Colonic mucosa (tissue), 4 donors: ENCODE measurements at regions not wholly inside any gene's neighbourhood (a gene's known extent, or its start where the extent isn't known, plus 50 kb on each side); places are given as distances from the start of the nearest gene placed in this dataset.

Experiments used
- DNase-seq: peaks from one replicate; pipeline ENCODE4 v3.0.0-alpha.2; 2020
- H3K27ac ChIP-seq: fragments of 200-600 bp; one replicate; pipeline ENCODE4 v1.8.0; 2021
- H3K27me3 ChIP-seq: fragments of 200-600 bp; one replicate; pipeline ENCODE4 v1.8.0; 2021
- H3K36me3 ChIP-seq: fragments of 200-600 bp; one replicate; pipeline ENCODE4 v1.8.0; 2021
- H3K4me1 ChIP-seq: fragments of 200-600 bp; one replicate; pipeline ENCODE4 v1.8.0; 2021; ENCODE audit warnings: mild to moderate bottlenecking
- H3K4me3 ChIP-seq: fragments of 200-600 bp; one replicate; pipeline ENCODE4 v1.8.0; 2021
- H3K9ac ChIP-seq, 2 donors: one replicate each; pipeline ENCODE4 v1.7.0; 2013; ENCODE audit warnings: control low read depth in 2 of 2, low read depth in 2 of 2, low read length in 2 of 2
- H3K9me3 ChIP-seq: fragments of 200-600 bp; one replicate; pipeline ENCODE4 v1.8.0; 2021
- CTCF ChIP-seq: fragments of 200-600 bp; IDR thresholded peaks from one replicate; pipeline ENCODE4 v1.8.0; 2022; ENCODE audit warnings: antibody characterized with exemption, mild to moderate bottlenecking
- intact Hi-C: fragments of 100-400 bp; cut with DNase I; formaldehyde crosslinking; loops from one replicate; pipeline ENCODE4 v1.14.1; 2022
- donor health status: healthy.
- donor health status: DM: no; HTN: no; CAD: no.
- donor health status: DM: no; HTN: no; CAD: no.

GRCh38 chr2:52369178-52369577 lies 1337.2 kb upstream of the NRXN1 start:
- intact Hi-C loops, result no loop called here
- no peak overlapping the region for H3K9ac ChIP-seq
- H3K4me1 ChIP-seq, result no peaks in the 10 kb centered on the region
- TF ChIP-seq CTCF, result no peak
- no peak overlapping the region for H3K4me3 ChIP-seq
- no peaks in the 10 kb centered on the region for H3K9me3 ChIP-seq
- H3K27me3 ChIP-seq, result no peaks in the 10 kb centered on the region
- no peak for DNase-seq
- no peaks in the 10 kb centered on the region for H3K36me3 ChIP-seq
- no peak overlapping the region for H3K27ac ChIP-seq

GRCh38 chr2:52368141-52368540 lies 1336.2 kb upstream of the NRXN1 start:
- Histone ChIP-seq H3K36me3 (no peaks in the 10 kb centered on the region), H3K4me1 (no peaks in the 10 kb centered on the region), H3K27ac (no peak overlapping the region), H3K4me3 (no peak overlapping the region), H3K9me3 (no peaks in the 10 kb centered on the region), H3K27me3 (no peaks in the 10 kb centered on the region), H3K9ac (no peak overlapping the region)
- intact Hi-C loops, result no loop called here
- no peak for DNase-seq
- TF ChIP-seq CTCF, result no peak

- H3K27me3 ChIP-seq, result no peaks in the 10 kb centered on the region
- TF ChIP-seq CTCF, result no peak
- H3K9ac ChIP-seq, result no peak overlapping the region
- no peak overlapping the region for H3K27ac ChIP-seq
- H3K4me3 ChIP-seq, result no peak overlapping the region
- DNase-seq, result no peak
- no peaks in the 10 kb centered on the region for H3K36me3 ChIP-seq
- intact Hi-C loops, result no loop called here
- no peaks in the 10 kb centered on the region for H3K4me1 ChIP-seq
- no peaks in the 10 kb centered on the region for H3K9me3 ChIP-seq
These were observed 1334.0 kb upstream of the NRXN1 start for GRCh38 chr2:52365946-52366345.

- intact Hi-C loops, result no loop called here
These were observed 1324.6 kb upstream of the NRXN1 start for GRCh38 chr2:52356556-52356955.

GRCh38 chr2:52347292-52347691 lies 1315.4 kb upstream of the NRXN1 start:
- no peak for DNase-seq
- no peak overlapping the region for H3K9ac ChIP-seq

More at GRCh38 chr2:52356556-52356955, 1324.6 kb upstream of the NRXN1 start:
- no peaks in the 10 kb centered on the region for H3K9me3 ChIP-seq
- H3K27ac ChIP-seq, result no peak overlapping the region
- no peak for TF ChIP-seq CTCF
- no peaks in the 10 kb centered on the region for H3K27me3 ChIP-seq
- H3K4me1 ChIP-seq, result no peaks in the 10 kb centered on the region
- no peak for DNase-seq
- no peak overlapping the region for H3K4me3 ChIP-seq
- no peaks in the 10 kb centered on the region for H3K36me3 ChIP-seq
- H3K9ac ChIP-seq, result no peak overlapping the region

More at GRCh38 chr2:52347292-52347691, 1315.4 kb upstream of the NRXN1 start:
- no peak overlapping the region for H3K27ac ChIP-seq
- no peaks in the 10 kb centered on the region for H3K36me3 ChIP-seq
- TF ChIP-seq CTCF, result no peak
- no peaks in the 10 kb centered on the region for H3K9me3 ChIP-seq
- no peaks in the 10 kb centered on the region for H3K4me1 ChIP-seq
- H3K4me3 ChIP-seq, result no peak overlapping the region
- intact Hi-C loops, result no loop called here
- no peaks in the 10 kb centered on the region for H3K27me3 ChIP-seq
